Gastroesophageal sphincter (tissue), 4 donors: ENCODE measurements at regions not wholly inside any gene's neighbourhood (a gene's known extent, or its start where the extent isn't known, plus 50 kb on each side); places are given as distances from the start of the nearest gene placed in this dataset.
A peak's percentile ranks its signal among the peaks of the same experiment; 100 is the strongest.

ENCODE experiments used
- ATAC-seq: fragments of 150-250 bp; one replicate; pipeline ENCODE4 v1.9.1; 2016; ENCODE audit warnings: mild to moderate bottlenecking, moderate library complexity
- H3K27ac ChIP-seq, 4 donors: fragments of 200-600 bp; sonication (generic) in 3 of 4; 1 replicate in 3 of 4; 2 replicates in 1 of 4; pipeline ENCODE4 v1.5.1; 2016 to 2019
- H3K27me3 ChIP-seq: fragments of 200-600 bp; sonication (generic); one replicate; pipeline ENCODE4 v1.5.1; 2019
- H3K36me3 ChIP-seq, 2 donors: fragments of 200-600 bp; sonication (generic); one replicate each; pipeline ENCODE4 v1.5.1; 2019; ENCODE audit warnings: control low read depth in 1 of 2
- H3K4me1 ChIP-seq, 3 donors: fragments of 200-600 bp; sonication (generic); 1 replicate in 2 of 3; 2 replicates in 1 of 3; pipeline ENCODE4 v1.5.1; 2016 to 2019; ENCODE audit warnings: control low read depth in 2 of 3
- H3K4me3 ChIP-seq, 2 donors: fragments of 200-600 bp; sonication (generic); one replicate each; pipeline ENCODE4 v1.5.1; 2019; ENCODE audit warnings: mild to moderate bottlenecking in 1 of 2, moderate library complexity in 1 of 2
- H3K9me3 ChIP-seq, 3 donors: fragments of 200-600 bp; sonication (generic); one replicate each; pipeline ENCODE4 v1.5.1; 2017 to 2019; ENCODE audit warnings: control low read depth in 2 of 3
- EP300 ChIP-seq: sonication (generic); formaldehyde crosslinking; IDR thresholded peaks from one replicate; pipeline ENCODE4 v1.6.1; 2017; ENCODE audit warnings: antibody characterized with exemption, mild to moderate bottlenecking
- POLR2A ChIP-seq, 2 donors: fragments of 450-650 bp; IDR thresholded peaks; one replicate each; pipeline ENCODE4 v1.6.1; 2017; ENCODE audit warnings: antibody characterized with exemption in 2 of 2, mild to moderate bottlenecking in 2 of 2, moderate library complexity in 1 of 2
- POLR2AphosphoS5 ChIP-seq: sonication (generic); formaldehyde crosslinking; IDR thresholded peaks from one replicate; pipeline ENCODE4 v1.6.1; 2017; ENCODE audit warnings: antibody characterized with exemption
- WGBS, 2 donors: methylation state at CpG; one replicate each; pipeline ENCODE4 v1.1.5; 2018; ENCODE audit warnings: low coverage in 1 of 2; 5-methylcytosine and 5-hydroxymethylcytosine counted together
- TF ChIP-seq, protein P1 (sequence below), 4 experiments: fragments of 200-600 bp in 2 of 4; fragments of 450-650 bp in 2 of 4; sonication (generic) in 1 of 4; IDR thresholded peaks; one replicate each; pipeline ENCODE4 v1.5.1; 2017 to 2019; ENCODE audit warnings: antibody characterized with exemption in 4 of 4, mild to moderate bottlenecking in 2 of 4, moderate library complexity in 2 of 4

DNA sequence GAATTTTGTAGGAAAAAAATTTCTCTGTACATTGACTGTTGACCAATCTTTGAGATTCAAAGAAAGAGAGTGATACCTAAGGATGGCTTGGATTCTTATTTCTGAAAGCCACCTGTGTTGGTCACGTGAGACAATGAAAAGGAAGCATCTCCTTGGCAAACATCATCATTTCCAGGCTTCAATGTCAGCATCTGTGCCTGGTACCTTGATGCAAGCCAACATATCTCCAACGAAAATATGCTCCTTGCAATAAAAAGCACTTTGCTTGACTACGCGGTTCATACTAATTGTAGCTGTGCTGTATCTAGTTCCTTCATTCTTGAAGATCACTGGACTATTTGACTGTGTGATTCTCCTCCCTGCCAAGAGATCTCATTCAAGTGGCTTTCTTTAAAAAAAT, 503.4 kb upstream of the PSMD7 start:
- H3K27ac ChIP-seq: no peak overlapping the region
- TF ChIP-seq POLR2AphosphoS5 (no peak), EP300 (no peak), POLR2A (IDR thresholded peaks at IDR 0.05) (no peak)
- TF ChIP-seq, protein P1, sequence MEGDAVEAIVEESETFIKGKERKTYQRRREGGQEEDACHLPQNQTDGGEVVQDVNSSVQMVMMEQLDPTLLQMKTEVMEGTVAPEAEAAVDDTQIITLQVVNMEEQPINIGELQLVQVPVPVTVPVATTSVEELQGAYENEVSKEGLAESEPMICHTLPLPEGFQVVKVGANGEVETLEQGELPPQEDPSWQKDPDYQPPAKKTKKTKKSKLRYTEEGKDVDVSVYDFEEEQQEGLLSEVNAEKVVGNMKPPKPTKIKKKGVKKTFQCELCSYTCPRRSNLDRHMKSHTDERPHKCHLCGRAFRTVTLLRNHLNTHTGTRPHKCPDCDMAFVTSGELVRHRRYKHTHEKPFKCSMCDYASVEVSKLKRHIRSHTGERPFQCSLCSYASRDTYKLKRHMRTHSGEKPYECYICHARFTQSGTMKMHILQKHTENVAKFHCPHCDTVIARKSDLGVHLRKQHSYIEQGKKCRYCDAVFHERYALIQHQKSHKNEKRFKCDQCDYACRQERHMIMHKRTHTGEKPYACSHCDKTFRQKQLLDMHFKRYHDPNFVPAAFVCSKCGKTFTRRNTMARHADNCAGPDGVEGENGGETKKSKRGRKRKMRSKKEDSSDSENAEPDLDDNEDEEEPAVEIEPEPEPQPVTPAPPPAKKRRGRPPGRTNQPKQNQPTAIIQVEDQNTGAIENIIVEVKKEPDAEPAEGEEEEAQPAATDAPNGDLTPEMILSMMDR (IDR thresholded peaks at IDR 0.05): no peak
- no peaks in the 10 kb centered on the region for H3K27me3 ChIP-seq
- H3K4me3 ChIP-seq: no peak overlapping the region
- H3K9me3 ChIP-seq: no peaks in the 10 kb centered on the region
- 43 to 45% methylated on average over 4 of the region's 4 CpGs for WGBS, 2 donors
- no peak for ATAC-seq
- H3K4me1 ChIP-seq: peaks cover 0 to 30% (median 0%) of the 10 kb centered on the region in 3 donors
- no peaks in the 10 kb centered on the region for H3K36me3 ChIP-seq

GRCh38 chr16:73792199-73793020, 504.2 kb upstream of the PSMD7 start:
- no peak overlapping the region for H3K27ac ChIP-seq
- H3K9me3 ChIP-seq: no peaks in the 10 kb centered on the region
- H3K36me3 ChIP-seq: no peaks in the 10 kb centered on the region
- no peak for ATAC-seq
- no peak for TF ChIP-seq POLR2A (IDR thresholded peaks at IDR 0.05)
- TF ChIP-seq POLR2AphosphoS5: no peak
- TF ChIP-seq, protein P1 (IDR thresholded peaks at IDR 0.05): no peak
- TF ChIP-seq EP300: no peak
- H3K27me3 ChIP-seq: no peaks in the 10 kb centered on the region
- 53 to 54% methylated on average over 15 of the region's 15 CpGs for WGBS, 2 donors
- H3K4me3 ChIP-seq: no peak overlapping the region
- peaks cover 0 to 30% (median 0%) of the 10 kb centered on the region in 3 donors for H3K4me1 ChIP-seq

DNA sequence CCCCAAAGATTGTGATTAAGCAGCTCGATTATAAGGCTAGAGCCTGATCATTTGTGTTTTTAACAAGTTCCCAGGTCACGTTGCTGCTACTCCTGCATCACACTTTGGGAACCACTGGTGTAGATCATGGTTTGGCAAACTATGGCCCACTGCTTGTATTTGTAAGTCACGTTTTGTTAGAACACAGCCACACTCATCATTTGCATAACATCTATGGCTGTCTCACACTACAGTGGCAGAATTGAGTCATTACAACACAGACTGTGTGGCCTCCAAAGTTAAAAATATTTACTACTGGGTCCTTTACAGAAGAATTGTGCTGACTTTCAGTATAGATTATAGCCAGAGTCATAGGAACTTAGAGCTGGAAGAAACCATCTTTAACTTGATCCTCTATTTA, 515.3 kb upstream of the PSMD7 start:
- Histone ChIP-seq H3K27me3 (no peaks in the 10 kb centered on the region), H3K36me3 (no peaks in the 10 kb centered on the region), H3K27ac (no peak overlapping the region), H3K9me3 (peaks cover 0 to 25% (median 0%) of the 10 kb centered on the region in 3 donors), H3K4me1 (no peaks in the 10 kb centered on the region), H3K4me3 (no peak overlapping the region)
- no peak for TF ChIP-seq POLR2A (IDR thresholded peaks at IDR 0.05)
- TF ChIP-seq EP300: no peak
- TF ChIP-seq POLR2AphosphoS5: no peak
- TF ChIP-seq, protein P1 (IDR thresholded peaks at IDR 0.05): no peak
- no peak for ATAC-seq
- WGBS, 2 donors: 74 to 86% methylated on average over 2 to 3 of the region's 3 CpGs

GRCh38 chr16:73778887-73779286, 517.7 kb upstream of the PSMD7 start:
- Histone ChIP-seq H3K27me3 (no peaks in the 10 kb centered on the region), H3K36me3 (no peaks in the 10 kb centered on the region), H3K4me3 (no peak overlapping the region), H3K27ac (no peak overlapping the region), H3K4me1 (no peaks in the 10 kb centered on the region), H3K9me3 (peaks cover 0 to 14% (median 0%) of the 10 kb centered on the region in 3 donors)
- no peak for ATAC-seq
- WGBS, 2 donors: 61 to 76% methylated on average over 3 to 4 of the region's 5 CpGs
- TF ChIP-seq EP300: no peak

DNA sequence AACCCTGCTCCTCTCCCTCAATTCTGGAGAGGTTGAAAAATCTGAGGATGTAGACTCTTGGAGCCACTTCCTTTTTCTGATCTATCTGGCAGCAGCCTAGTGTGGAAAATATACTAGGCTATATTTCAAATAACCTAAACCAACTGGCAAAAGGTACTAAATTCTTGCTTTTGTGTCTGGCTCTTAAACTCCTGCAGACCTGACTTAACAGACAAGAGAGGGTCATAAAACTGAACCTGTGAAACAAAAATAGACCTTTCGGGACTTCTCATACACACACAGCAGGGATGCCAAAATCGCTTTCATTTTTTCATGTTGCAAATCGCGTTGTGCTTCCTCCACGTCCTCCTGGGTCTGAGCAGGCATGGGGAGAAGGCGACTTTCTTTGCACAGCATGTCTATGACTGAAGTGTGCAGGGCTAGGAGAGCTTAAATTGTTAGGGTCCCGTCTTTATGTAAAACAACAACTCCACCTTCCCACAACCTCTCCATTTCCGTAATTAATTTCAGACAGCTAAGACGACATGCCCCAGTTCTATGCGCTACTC, 520.7 kb upstream of the PSMD7 start:
- no peaks in the 10 kb centered on the region for H3K27me3 ChIP-seq
- TF ChIP-seq POLR2A (IDR thresholded peaks at IDR 0.05): no peak
- TF ChIP-seq EP300: no peak
- TF ChIP-seq POLR2AphosphoS5: no peak
- TF ChIP-seq, protein P1 (IDR thresholded peaks at IDR 0.05): no peak
- H3K9me3 ChIP-seq: no peaks in the 10 kb centered on the region
- ATAC-seq: no peak
- no peak overlapping the region for H3K27ac ChIP-seq
- H3K4me1 ChIP-seq: no peaks in the 10 kb centered on the region
- H3K4me3 ChIP-seq: peak overlapping the region in 1 of 2 donors; percentile 19
- WGBS, 2 donors: 44 to 54% methylated on average over 8 to 10 of the region's 10 CpGs
- no peaks in the 10 kb centered on the region for H3K36me3 ChIP-seq
